ENCODE measurements at regions not wholly inside any gene's neighbourhood (a gene's known extent, or its start where the extent isn't known, plus 50 kb on each side); places are given as distances from the start of the nearest gene placed in this dataset.

- Histone ChIP-seq H3K4me3 (replicated peaks in 1 of 3; ENCODE audit: insufficient read depth in 1 of 3, low read depth in 2 of 3, low read length in 3 of 3) (no peak overlapping the region), H3K9me3 (ENCODE audit: low read length) (no peaks in the 10 kb centered on the region), H3K79me2 (ENCODE audit: insufficient read depth, low read length) (no peaks in the 10 kb centered on the region), H2AFZ (ENCODE audit: low read length) (no peak overlapping the region), H3K36me3 (replicated peaks in 1 of 2; ENCODE audit: control insufficient read depth in 1 of 2, insufficient read depth in 2 of 2, low read length in 2 of 2) (no peaks in the 10 kb centered on the region), H3K27ac (ENCODE audit: extremely low read length, insufficient read depth, low read length) (no peak overlapping the region), H3K4me2 (ENCODE audit: low read depth, low read length) (no peak overlapping the region), H4K20me1 (ENCODE audit: insufficient read depth, low read length) (no peaks in the 10 kb centered on the region), H3K4me1 (ENCODE audit: insufficient read depth, low read length) (no peaks in the 10 kb centered on the region), H3K27me3 (ENCODE audit: control insufficient read depth in 1 of 2, insufficient read depth in 2 of 2, low read length in 2 of 2) (no peaks in the 10 kb centered on the region), H3K9ac (ENCODE audit: insufficient read depth, low read depth, low read length) (no peak overlapping the region)
- CTCF ChIA-PET (ENCODE audit: low intra/inter-chr PET ratio, low total read pairs): no interaction called here
- POLR2A ChIA-PET: no interaction called here
- in situ Hi-C loops (cut with HindIII; ENCODE audit: extremely low pct_ligation_motif_present, low pct_unique_long_range_greater_than_20kb): no loop called here
- 9% methylated on average over 1 of the region's 1 CpG for WGBS (ENCODE audit: low lambda C conversion rate)
- intact Hi-C loops (cut with micrococcal nuclease; ENCODE audit: unreplicated experiment): loop anchor here (5.0 kb wide), 1 partner anchor 259 kb away; no protein-coding TSS in a partner anchor
- FAIRE-seq (no peak), DNase-seq (ENCODE audit: low spot score) (no peak), ATAC-seq (no peak)
- TF ChIP-seq, protein P1, sequence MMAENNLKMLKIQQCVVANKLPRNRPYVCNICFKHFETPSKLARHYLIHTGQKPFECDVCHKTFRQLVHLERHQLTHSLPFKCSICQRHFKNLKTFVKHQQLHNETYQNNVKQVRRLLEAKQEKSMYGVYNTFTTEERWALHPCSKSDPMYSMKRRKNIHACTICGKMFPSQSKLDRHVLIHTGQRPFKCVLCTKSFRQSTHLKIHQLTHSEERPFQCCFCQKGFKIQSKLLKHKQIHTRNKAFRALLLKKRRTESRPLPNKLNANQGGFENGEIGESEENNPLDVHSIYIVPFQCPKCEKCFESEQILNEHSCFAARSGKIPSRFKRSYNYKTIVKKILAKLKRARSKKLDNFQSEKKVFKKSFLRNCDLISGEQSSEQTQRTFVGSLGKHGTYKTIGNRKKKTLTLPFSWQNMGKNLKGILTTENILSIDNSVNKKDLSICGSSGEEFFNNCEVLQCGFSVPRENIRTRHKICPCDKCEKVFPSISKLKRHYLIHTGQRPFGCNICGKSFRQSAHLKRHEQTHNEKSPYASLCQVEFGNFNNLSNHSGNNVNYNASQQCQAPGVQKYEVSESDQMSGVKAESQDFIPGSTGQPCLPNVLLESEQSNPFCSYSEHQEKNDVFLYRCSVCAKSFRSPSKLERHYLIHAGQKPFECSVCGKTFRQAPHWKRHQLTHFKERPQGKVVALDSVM (CRISPR knock-in tag; IDR thresholded peaks at IDR 0.05): no peak
- TF ChIP-seq, protein P2, sequence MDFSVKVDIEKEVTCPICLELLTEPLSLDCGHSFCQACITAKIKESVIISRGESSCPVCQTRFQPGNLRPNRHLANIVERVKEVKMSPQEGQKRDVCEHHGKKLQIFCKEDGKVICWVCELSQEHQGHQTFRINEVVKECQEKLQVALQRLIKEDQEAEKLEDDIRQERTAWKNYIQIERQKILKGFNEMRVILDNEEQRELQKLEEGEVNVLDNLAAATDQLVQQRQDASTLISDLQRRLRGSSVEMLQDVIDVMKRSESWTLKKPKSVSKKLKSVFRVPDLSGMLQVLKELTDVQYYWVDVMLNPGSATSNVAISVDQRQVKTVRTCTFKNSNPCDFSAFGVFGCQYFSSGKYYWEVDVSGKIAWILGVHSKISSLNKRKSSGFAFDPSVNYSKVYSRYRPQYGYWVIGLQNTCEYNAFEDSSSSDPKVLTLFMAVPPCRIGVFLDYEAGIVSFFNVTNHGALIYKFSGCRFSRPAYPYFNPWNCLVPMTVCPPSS (IDR thresholded peaks at IDR 0.05): no peak
- TF ChIP-seq ZNF136 (CRISPR knock-in tag; IDR thresholded peaks at IDR 0.05; ENCODE audit: low read depth): no peak
- no peak for TF ChIP-seq ZNF75D (CRISPR knock-in tag; IDR thresholded peaks at IDR 0.05; ENCODE audit: borderline replicate concordance)
- no peak for TF ChIP-seq CCDC6 (CRISPR knock-in tag; IDR thresholded peaks at IDR 0.05)
- no peak for TF ChIP-seq ETV5 (CRISPR knock-in tag; IDR thresholded peaks at IDR 0.05; ENCODE audit: borderline replicate concordance)
- no TSS peak for BruUV-seq (replicated peaks)
Observed at GRCh38 chr1:96588416-96588995, 133.1 kb upstream of the PTBP2 start.
